ENCODE measurements at regions not wholly inside any gene's neighbourhood (a gene's known extent, or its start where the extent isn't known, plus 50 kb on each side); places are given as distances from the start of the nearest gene placed in this dataset.

GRCh38 chr5:2137444-2138050 is 254.8 kb upstream of the IRX4 start:
- Mint-ChIP-seq H3K27ac (no peak overlapping the region), H3K27me3 (peaks cover 27 to 69% of the 10 kb centered on the region in 2 donors), H3K4me3 (no peak overlapping the region), H3K9me3 (no peaks in the 10 kb centered on the region), H3K36me3 (ENCODE audit: insufficient read depth) (no peaks in the 10 kb centered on the region), H3K4me1 (ENCODE audit: low read depth in 2 of 2) (peaks cover 0 to 2% of the 10 kb centered on the region in 2 donors)
- DNase-seq (no peak), ATAC-seq (replicated peaks) (no peak)

- H3K4me3 Mint-ChIP-seq = no peak overlapping the region
- ATAC-seq (replicated peaks) = no peak
- no peaks in the 10 kb centered on the region for H3K9me3 Mint-ChIP-seq
- H3K27me3 Mint-ChIP-seq = peaks cover 27 to 70% of the 10 kb centered on the region in 2 donors
- H3K27ac Mint-ChIP-seq = no peak overlapping the region
- no peak for DNase-seq
- peaks cover 0 to 1% of the 10 kb centered on the region in 2 donors for H3K4me1 Mint-ChIP-seq (ENCODE audit: low read depth in 2 of 2)
- H3K36me3 Mint-ChIP-seq (ENCODE audit: insufficient read depth) = no peaks in the 10 kb centered on the region
These were observed 254.1 kb upstream of the IRX4 start for GRCh38 chr5:2136728-2137333.

GRCh38 chr5:2135833-2136232 is 253.1 kb upstream of the IRX4 start:
- H3K27ac Mint-ChIP-seq = no peak overlapping the region
- H3K4me1 Mint-ChIP-seq (ENCODE audit: low read depth in 2 of 2) = no peaks in the 10 kb centered on the region

GRCh38 chr5:2135354-2135753 is 252.6 kb upstream of the IRX4 start:
- DNase-seq (no peak), ATAC-seq (replicated peaks) (no peak)
- peaks cover 20 to 61% of the 10 kb centered on the region in 2 donors for H3K27me3 Mint-ChIP-seq
- H3K36me3 Mint-ChIP-seq (ENCODE audit: insufficient read depth) = no peaks in the 10 kb centered on the region
- H3K27ac Mint-ChIP-seq = no peak overlapping the region
- H3K9me3 Mint-ChIP-seq = no peaks in the 10 kb centered on the region
- H3K4me1 Mint-ChIP-seq (ENCODE audit: low read depth in 2 of 2) = no peaks in the 10 kb centered on the region
- H3K4me3 Mint-ChIP-seq = no peak overlapping the region

More at GRCh38 chr5:2135833-2136232, 253.1 kb upstream of the IRX4 start:
- no peak overlapping the region for H3K4me3 Mint-ChIP-seq
- H3K9me3 Mint-ChIP-seq = no peaks in the 10 kb centered on the region
- peaks cover 23 to 61% of the 10 kb centered on the region in 2 donors for H3K27me3 Mint-ChIP-seq
- H3K36me3 Mint-ChIP-seq (ENCODE audit: insufficient read depth) = no peaks in the 10 kb centered on the region
- DNase-seq (no peak), ATAC-seq (replicated peaks) (no peak)

GRCh38 chr5:2134543-2135292 is 252.0 kb upstream of the IRX4 start:
- DNase-seq (no peak), ATAC-seq (replicated peaks) (no peak)
- H3K36me3 Mint-ChIP-seq (ENCODE audit: insufficient read depth) = no peaks in the 10 kb centered on the region
- no peaks in the 10 kb centered on the region for H3K9me3 Mint-ChIP-seq
- no peak overlapping the region for H3K4me3 Mint-ChIP-seq
- no peak overlapping the region for H3K27ac Mint-ChIP-seq
- no peaks in the 10 kb centered on the region for H3K4me1 Mint-ChIP-seq (ENCODE audit: low read depth in 2 of 2)
- H3K27me3 Mint-ChIP-seq = peaks cover 16 to 59% of the 10 kb centered on the region in 2 donors

GRCh38 chr5:2133936-2134335 is 251.2 kb upstream of the IRX4 start:
- H3K27ac Mint-ChIP-seq = no peak overlapping the region
- H3K4me1 Mint-ChIP-seq (ENCODE audit: low read depth in 2 of 2) = no peaks in the 10 kb centered on the region
- no peaks in the 10 kb centered on the region for H3K9me3 Mint-ChIP-seq
- H3K36me3 Mint-ChIP-seq (ENCODE audit: insufficient read depth) = no peaks in the 10 kb centered on the region
- ATAC-seq (replicated peaks) (no peak), DNase-seq (no peak)
- H3K27me3 Mint-ChIP-seq = peaks cover 8 to 51% of the 10 kb centered on the region in 2 donors
- no peak overlapping the region for H3K4me3 Mint-ChIP-seq

GRCh38 chr5:2133080-2133479 is 250.4 kb upstream of the IRX4 start:
- DNase-seq = no peak
- Mint-ChIP-seq H3K36me3 (ENCODE audit: insufficient read depth) (no peaks in the 10 kb centered on the region), H3K27me3 (peaks cover 0 to 46% of the 10 kb centered on the region in 2 donors), H3K27ac (no peak overlapping the region), H3K4me1 (ENCODE audit: low read depth in 2 of 2) (no peaks in the 10 kb centered on the region), H3K9me3 (no peaks in the 10 kb centered on the region), H3K4me3 (no peak overlapping the region)
- ATAC-seq (replicated peaks) = no peak

GRCh38 chr5:2132497-2132847 is 249.7 kb upstream of the IRX4 start:
- Mint-ChIP-seq H3K9me3 (no peaks in the 10 kb centered on the region), H3K4me3 (no peak overlapping the region), H3K4me1 (ENCODE audit: low read depth in 2 of 2) (no peaks in the 10 kb centered on the region), H3K27ac (no peak overlapping the region), H3K36me3 (ENCODE audit: insufficient read depth) (no peaks in the 10 kb centered on the region), H3K27me3 (peaks cover 0 to 42% of the 10 kb centered on the region in 2 donors)
- DNase-seq (no peak), ATAC-seq (replicated peaks) (no peak)

GRCh38 chr5:2131826-2132496 is 249.2 kb upstream of the IRX4 start:
- Mint-ChIP-seq H3K4me3 (no peak overlapping the region), H3K4me1 (ENCODE audit: low read depth in 2 of 2) (no peaks in the 10 kb centered on the region), H3K9me3 (no peaks in the 10 kb centered on the region), H3K27ac (no peak overlapping the region), H3K27me3 (peaks cover 5 to 42% of the 10 kb centered on the region in 2 donors), H3K36me3 (ENCODE audit: insufficient read depth) (no peaks in the 10 kb centered on the region)
- DNase-seq = no peak
- ATAC-seq (replicated peaks) = no peak

GRCh38 chr5:2131196-2131595 is 248.5 kb upstream of the IRX4 start:
- no peak for DNase-seq
- Mint-ChIP-seq H3K27me3 (peaks cover 5 to 42% of the 10 kb centered on the region in 2 donors), H3K4me1 (ENCODE audit: low read depth in 2 of 2) (no peaks in the 10 kb centered on the region), H3K4me3 (no peak overlapping the region), H3K9me3 (no peaks in the 10 kb centered on the region), H3K27ac (no peak overlapping the region), H3K36me3 (ENCODE audit: insufficient read depth) (no peaks in the 10 kb centered on the region)
- no peak for ATAC-seq (replicated peaks)

- H3K4me3 Mint-ChIP-seq = no peak overlapping the region
- no peaks in the 10 kb centered on the region for H3K36me3 Mint-ChIP-seq (ENCODE audit: insufficient read depth)
- H3K27me3 Mint-ChIP-seq = peaks cover 13 to 48% of the 10 kb centered on the region in 2 donors
- no peaks in the 10 kb centered on the region for H3K9me3 Mint-ChIP-seq
- H3K27ac Mint-ChIP-seq = no peak overlapping the region
- no peaks in the 10 kb centered on the region for H3K4me1 Mint-ChIP-seq (ENCODE audit: low read depth in 2 of 2)
- no peak for ATAC-seq (replicated peaks)
- no peak for DNase-seq
These were observed 247.6 kb upstream of the IRX4 start for GRCh38 chr5:2130361-2130760.

- no peak overlapping the region for H3K27ac Mint-ChIP-seq
- ATAC-seq (replicated peaks) = no peak
- H3K9me3 Mint-ChIP-seq = no peaks in the 10 kb centered on the region
- H3K4me1 Mint-ChIP-seq (ENCODE audit: low read depth in 2 of 2) = no peaks in the 10 kb centered on the region
- no peak overlapping the region for H3K4me3 Mint-ChIP-seq
- H3K36me3 Mint-ChIP-seq (ENCODE audit: insufficient read depth) = peaks cover under 1% of the 10 kb centered on the region
- H3K27me3 Mint-ChIP-seq = peaks cover 19 to 54% of the 10 kb centered on the region in 2 donors
- no peak for DNase-seq
These were observed 247.0 kb upstream of the IRX4 start for GRCh38 chr5:2129568-2130272.

- H3K9me3 Mint-ChIP-seq = no peaks in the 10 kb centered on the region
- peaks cover 19 to 59% of the 10 kb centered on the region in 2 donors for H3K27me3 Mint-ChIP-seq
- H3K4me3 Mint-ChIP-seq = no peak overlapping the region
- H3K27ac Mint-ChIP-seq = no peak overlapping the region
- peaks cover 3% of the 10 kb centered on the region for H3K36me3 Mint-ChIP-seq (ENCODE audit: insufficient read depth)
- no peaks in the 10 kb centered on the region for H3K4me1 Mint-ChIP-seq (ENCODE audit: low read depth in 2 of 2)
- ATAC-seq (replicated peaks) (no peak), DNase-seq (no peak)
These were observed 246.1 kb upstream of the IRX4 start for GRCh38 chr5:2128686-2129355.

Data from effector memory CD8-positive, alpha-beta T cell (primary cell).